GM18507 (cell line): ENCODE measurements at regions not wholly inside any gene's neighbourhood (a gene's known extent, or its start where the extent isn't known, plus 50 kb on each side); places are given as distances from the start of the nearest gene placed in this dataset.

Source experiments
- DNase-seq: peaks from one replicate; pipeline ENCODE4 v3.0.0; 2011; ENCODE audit warnings: low read depth; ENCODE audit not compliant: insufficient read length; ENCODE audit errors: extremely low spot score
- FAIRE-seq: peaks from 2 replicates; lab custom pipeline; 2011; peaks lifted over from hg19 to GRCh38; lab: Jason Lieb, UNC

- no peak for DNase-seq
- no peak for FAIRE-seq
These were observed 51.6 kb upstream of the DYNLRB2 start for GRCh38 chr16:80489173-80489572.

GRCh38 chr16:80488167-80488566 is 52.6 kb upstream of the DYNLRB2 start:
- no peak for FAIRE-seq
- no peak for DNase-seq

GRCh38 chr16:80480664-80481063 is 60.1 kb upstream of the DYNLRB2 start:
- no peak for DNase-seq
- peak; percentile 70 for FAIRE-seq

GRCh38 chr16:80477838-80478237 is 63.0 kb upstream of the DYNLRB2 start:
- DNase-seq = no peak
- no peak for FAIRE-seq

- FAIRE-seq (no peak), DNase-seq (no peak)
These were observed 72.8 kb upstream of the DYNLRB2 start for GRCh38 chr16:80468029-80468428.

- DNase-seq (peak; percentile 39), FAIRE-seq (peak; percentile 29)
These were observed 74.5 kb upstream of the DYNLRB2 start for GRCh38 chr16:80466024-80466987.

- DNase-seq (no peak), FAIRE-seq (no peak)
These were observed 76.9 kb upstream of the DYNLRB2 start for GRCh38 chr16:80463751-80464495.

- no peak for FAIRE-seq
- no peak for DNase-seq
These were observed 77.5 kb upstream of the DYNLRB2 start for GRCh38 chr16:80463326-80463725.

GRCh38 chr16:80462917-80463316 is 77.9 kb upstream of the DYNLRB2 start:
- no peak for DNase-seq
- FAIRE-seq = no peak

- DNase-seq = no peak
- no peak for FAIRE-seq
These were observed 79.8 kb upstream of the DYNLRB2 start for GRCh38 chr16:80460988-80461387.

- DNase-seq = no peak
- no peak for FAIRE-seq
These were observed 80.8 kb upstream of the DYNLRB2 start for GRCh38 chr16:80459966-80460365.

- DNase-seq = no peak
- no peak for FAIRE-seq
These were observed 81.4 kb upstream of the DYNLRB2 start for GRCh38 chr16:80459331-80459777.

GRCh38 chr16:80457871-80458270 is 82.9 kb upstream of the DYNLRB2 start:
- FAIRE-seq (no peak), DNase-seq (no peak)

- FAIRE-seq = no peak
- no peak for DNase-seq
These were observed 86.0 kb upstream of the DYNLRB2 start for GRCh38 chr16:80454802-80455201.

GRCh38 chr16:80449392-80449791 is 91.4 kb upstream of the DYNLRB2 start:
- FAIRE-seq (no peak), DNase-seq (no peak)

- DNase-seq = no peak
- FAIRE-seq = no peak
These were observed 93.6 kb upstream of the DYNLRB2 start for GRCh38 chr16:80447241-80447640.

GRCh38 chr16:80442779-80443178 is 98.0 kb upstream of the DYNLRB2 start:
- FAIRE-seq = no peak
- DNase-seq = no peak

GRCh38 chr16:80441935-80442334 is 98.9 kb upstream of the DYNLRB2 start:
- DNase-seq (no peak), FAIRE-seq (no peak)

- DNase-seq = no peak
- no peak for FAIRE-seq
These were observed 100.1 kb upstream of the DYNLRB2 start for GRCh38 chr16:80440667-80441066.

- FAIRE-seq (no peak), DNase-seq (no peak)
These were observed 103.1 kb upstream of the DYNLRB2 start for GRCh38 chr16:80437707-80438106.

- DNase-seq (no peak), FAIRE-seq (no peak)
These were observed 104.3 kb upstream of the DYNLRB2 start for GRCh38 chr16:80436510-80436909.
